H9 (cell line): ENCODE measurements at regions not wholly inside any gene's neighbourhood (a gene's known extent, or its start where the extent isn't known, plus 50 kb on each side); places are given as distances from the start of the nearest gene placed in this dataset.

Experiments used
- DNase-seq: peaks from one replicate; pipeline ENCODE4 v3.0.0-alpha.2; 2017
- H2AFZ ChIP-seq: one replicate; pipeline ENCODE4 v1.6.1; 2013; ENCODE audit warnings: mild to moderate bottlenecking, low read length, control low read depth, moderate library complexity
- H2AK5ac ChIP-seq: 2 replicates; pipeline ENCODE4 v1.6.1; 2013; ENCODE audit warnings: low read length, control low read depth, mixed read lengths; ENCODE audit not compliant: insufficient read length
- H2BK120ac ChIP-seq: one replicate; pipeline ENCODE4 v1.6.1; 2013; ENCODE audit warnings: low read depth, mild to moderate bottlenecking, low read length, control low read depth, inconsistent platforms; ENCODE audit not compliant: poor library complexity, severe bottlenecking
- H2BK12ac ChIP-seq: 2 replicates; pipeline ENCODE4 v1.6.1; 2013; ENCODE audit warnings: low read length, control low read depth, mixed read lengths, low read depth; ENCODE audit not compliant: insufficient read length
- H2BK15ac ChIP-seq: 2 replicates; pipeline ENCODE4 v1.6.1; 2013; ENCODE audit warnings: low read depth, low read length, control low read depth
- H2BK20ac ChIP-seq: one replicate; pipeline ENCODE4 v1.6.1; 2013; ENCODE audit warnings: low read depth, mild to moderate bottlenecking, low read length, control low read depth, inconsistent platforms; ENCODE audit not compliant: poor library complexity, severe bottlenecking
- H2BK5ac ChIP-seq: 2 replicates; pipeline ENCODE4 v1.6.1; 2013; ENCODE audit warnings: low read length, control low read depth, mixed read lengths; ENCODE audit not compliant: insufficient read length
- H3K14ac ChIP-seq: 2 replicates; pipeline ENCODE4 v1.6.1; 2013; ENCODE audit warnings: low read length, control low read depth; ENCODE audit not compliant: insufficient read depth
- H3K18ac ChIP-seq: 2 replicates; pipeline ENCODE4 v1.6.1; 2013; ENCODE audit warnings: low read depth, mild to moderate bottlenecking, mixed read lengths, low read length, control low read depth; ENCODE audit not compliant: insufficient read length
- H3K23ac ChIP-seq: 2 replicates; pipeline ENCODE4 v1.6.1; 2013; ENCODE audit warnings: low read length, control low read depth, mixed read lengths, low read depth; ENCODE audit not compliant: insufficient read length
- H3K23me2 ChIP-seq: 2 replicates; pipeline ENCODE4 v1.6.1; 2013; ENCODE audit warnings: low read depth, mild to moderate bottlenecking, mixed read lengths, low read length, control low read depth; ENCODE audit not compliant: insufficient read length, poor library complexity, severe bottlenecking
- H3K27ac ChIP-seq: 2 replicates; pipeline ENCODE4 v1.5.1; 2013; ENCODE audit warnings: low read length, control low read depth, mixed read lengths, low read depth; ENCODE audit not compliant: insufficient read length
- H3K27me3 ChIP-seq: 2 replicates; pipeline ENCODE4 v1.6.1; 2013; ENCODE audit warnings: low read length, control low read depth, inconsistent platforms; ENCODE audit not compliant: insufficient read depth
- H3K4ac ChIP-seq: 2 replicates; pipeline ENCODE4 v1.6.1; 2013; ENCODE audit warnings: low read depth, mild to moderate bottlenecking, control low read depth, inconsistent platforms, low read length, moderate library complexity
- H3K4me1 ChIP-seq: 2 replicates; pipeline ENCODE4 v1.6.1; 2013; ENCODE audit warnings: low read length, control low read depth, inconsistent platforms; ENCODE audit not compliant: insufficient read depth
- H3K4me2 ChIP-seq: 2 replicates; pipeline ENCODE4 v1.6.1; 2013; ENCODE audit warnings: low read length, control low read depth, mixed read lengths; ENCODE audit not compliant: insufficient read length, insufficient read depth
- H3K56ac ChIP-seq: 2 replicates; pipeline ENCODE4 v1.6.1; 2013; ENCODE audit warnings: low read depth, mild to moderate bottlenecking, mixed read lengths, low read length, control low read depth; ENCODE audit not compliant: insufficient read length
- H3K79me1 ChIP-seq: 2 replicates; pipeline ENCODE4 v1.6.1; 2013; ENCODE audit warnings: low read depth, mild to moderate bottlenecking, moderate library complexity, low read length, control low read depth, inconsistent platforms; ENCODE audit not compliant: insufficient read depth, poor library complexity, severe bottlenecking
- H3K79me2 ChIP-seq: 2 replicates; pipeline ENCODE4 v1.6.1; 2013; ENCODE audit warnings: low read length, control low read depth, inconsistent platforms; ENCODE audit not compliant: insufficient read depth
- H3K9ac ChIP-seq: 2 replicates; pipeline ENCODE4 v1.6.1; 2013; ENCODE audit warnings: low read length, control low read depth, mixed read lengths; ENCODE audit not compliant: insufficient read length; ENCODE audit errors: extremely low read depth
- H3K9me3 ChIP-seq: one replicate; pipeline ENCODE4 v1.6.1; 2013; ENCODE audit warnings: low read depth, low read length, inconsistent platforms; ENCODE audit not compliant: control insufficient read depth
- H3T11ph ChIP-seq: one replicate; pipeline ENCODE4 v1.6.1; 2013; ENCODE audit warnings: mild to moderate bottlenecking, low read length, control low read depth, inconsistent platforms
- H4K20me1 ChIP-seq: one replicate; pipeline ENCODE4 v1.6.1; 2013; ENCODE audit not compliant: control insufficient read depth, insufficient read length, insufficient read depth
- H4K5ac ChIP-seq: 2 replicates; pipeline ENCODE4 v1.6.1; 2013; ENCODE audit warnings: low read depth, mild to moderate bottlenecking, mixed read lengths, low read length, control low read depth; ENCODE audit not compliant: insufficient read length
- H4K8ac ChIP-seq: replicated peaks from 2 replicates; pipeline ENCODE4 v1.6.1; 2013; ENCODE audit warnings: low read length, control low read depth, mixed read lengths, low read depth; ENCODE audit not compliant: insufficient read length
- H4K91ac ChIP-seq: 2 replicates; pipeline ENCODE4 v1.6.1; 2013; ENCODE audit warnings: low read depth, mild to moderate bottlenecking, moderate library complexity, mixed read lengths, low read length, control low read depth; ENCODE audit not compliant: insufficient read length
- H3K27ac Mint-ChIP-seq, 3 experiments: 2 replicates in 2 of 3; 3 replicates in 1 of 3; pipeline ENCODE4 v1.8.0; 2020 to 2021; ENCODE audit warnings: mixed read lengths in 3 of 3, mild to moderate bottlenecking in 1 of 3, moderate library complexity in 1 of 3
- H3K27me3 Mint-ChIP-seq: 2 replicates; pipeline ENCODE4 v1.8.0; 2021; ENCODE audit warnings: low read depth, mild to moderate bottlenecking, moderate library complexity, mixed read lengths
- H3K36me3 Mint-ChIP-seq, 3 experiments: 2 replicates in 2 of 3; 3 replicates in 1 of 3; pipeline ENCODE4 v1.8.0; 2020 to 2021; ENCODE audit warnings: low read depth in 3 of 3, mixed read lengths in 3 of 3; ENCODE audit not compliant: insufficient read depth in 1 of 3
- H3K4me1 Mint-ChIP-seq, 2 experiments: 2 replicates each; pipeline ENCODE4 v1.8.0; 2020; ENCODE audit warnings: mixed read lengths in 2 of 2
- H3K4me3 Mint-ChIP-seq, 2 experiments: 2 replicates in 1 of 2; 3 replicates in 1 of 2; pipeline ENCODE4 v1.8.0; 2020 to 2021; ENCODE audit warnings: mild to moderate bottlenecking in 2 of 2, mixed read lengths in 2 of 2, moderate library complexity in 1 of 2
- H3K9me3 Mint-ChIP-seq, 2 experiments: 2 replicates in 1 of 2; 3 replicates in 1 of 2; pipeline ENCODE4 v1.8.0; 2020; ENCODE audit warnings: mild to moderate bottlenecking in 2 of 2, mixed read lengths in 2 of 2, moderate library complexity in 1 of 2
- CTCF ChIP-seq: fragments of 200-600 bp; sonication (generic); conservative IDR thresholded peaks from 3 replicates; pipeline ENCODE4 v1.8.0; 2021; ENCODE audit warnings: antibody characterized with exemption, mild to moderate bottlenecking
- WGBS: extraction: QIAGEN DNeasy Blood & Tissue Kit; methylation state at CpG from one replicate; pipeline ENCODE4 v1.1.7; 2013; ENCODE audit warnings: missing lambda C conversion rate, low lambda C conversion rate, mixed read lengths; ENCODE audit not compliant: insufficient read length; ENCODE audit errors: extremely low coverage; 5-methylcytosine and 5-hydroxymethylcytosine counted together

GRCh38 chr1:93740601-93741031, 59.0 kb upstream of the BCAR3 start:
- TF ChIP-seq CTCF, result no peak
- no peak overlapping the region for H3K27ac ChIP-seq
- peaks cover 3 to 4% of the 10 kb centered on the region in 2 experiments; a peak in 3 of 4 replicates for H3K4me1 Mint-ChIP-seq
- H2AK5ac ChIP-seq, result no peak overlapping the region
- H2BK5ac ChIP-seq, result no peak overlapping the region
- H2BK20ac ChIP-seq, result no peak overlapping the region
- no CpG with 5 or more reads among the region's 12 CpGs for WGBS
- no peaks in the 10 kb centered on the region; a peak in 2 of 7 replicates for H3K36me3 Mint-ChIP-seq
- H3K27me3 ChIP-seq, result no peaks in the 10 kb centered on the region
- H3K9me3 Mint-ChIP-seq, result no peaks in the 10 kb centered on the region; a peak in 2 of 5 replicates
- no peak overlapping the region for H3K23ac ChIP-seq
- H2BK12ac ChIP-seq, result peak overlapping the region; percentile 33
- no peak overlapping the region for H4K5ac ChIP-seq
- DNase-seq, result no peak
- no peaks in the 10 kb centered on the region for H3K23me2 ChIP-seq
- H3K4me1 ChIP-seq, result no peaks in the 10 kb centered on the region
- no peak overlapping the region; a peak in 1 of 5 replicates for H3K4me3 Mint-ChIP-seq
- H4K20me1 ChIP-seq, result no peaks in the 10 kb centered on the region
- H3K18ac ChIP-seq, result no peak overlapping the region
- H3K9ac ChIP-seq, result no peak overlapping the region
- H3K79me1 ChIP-seq, result no peaks in the 10 kb centered on the region
- no peak overlapping the region for H3K27ac Mint-ChIP-seq
- H4K8ac ChIP-seq, result no peak overlapping the region
- H3K4me2 ChIP-seq, result no peak overlapping the region
- H3K4ac ChIP-seq, result no peak overlapping the region
- H3K27me3 Mint-ChIP-seq, result peaks cover 1% of the 10 kb centered on the region; the same call in 1 of the 2 replicates
- no peak overlapping the region for H2BK15ac ChIP-seq
- no peak overlapping the region for H2AFZ ChIP-seq
- H4K91ac ChIP-seq, result no peak overlapping the region
- H3T11ph ChIP-seq, result no peak overlapping the region
- H3K9me3 ChIP-seq, result no peaks in the 10 kb centered on the region
- no peaks in the 10 kb centered on the region for H3K79me2 ChIP-seq
- no peak overlapping the region for H3K14ac ChIP-seq
- no peak overlapping the region for H2BK120ac ChIP-seq
- no peak overlapping the region for H3K56ac ChIP-seq
